Thymus (tissue), 11 donors: ENCODE measurements at regions not wholly inside any gene's neighbourhood (a gene's known extent, or its start where the extent isn't known, plus 50 kb on each side); places are given as distances from the start of the nearest gene placed in this dataset.

Experiments used
- DNase-seq, 9 donors: peaks; one replicate each; pipeline ENCODE4 v3.0.0-alpha.2; 2013; ENCODE audit warnings: low spot score in 9 of 9, low read depth in 6 of 9, missing footprints in 1 of 9
- H3K27ac ChIP-seq, 2 donors: one replicate each; pipeline ENCODE4 v1.5.1; 2013; ENCODE audit warnings: control low read depth in 1 of 2, low read depth in 1 of 2, low read length in 1 of 2, mild to moderate bottlenecking in 1 of 2, moderate library complexity in 1 of 2
- H3K27me3 ChIP-seq, 2 donors: one replicate each; pipeline ENCODE4 v1.5.1; 2013; ENCODE audit warnings: low read length in 1 of 2; ENCODE audit not compliant: control insufficient read depth in 2 of 2, insufficient read depth in 1 of 2
- H3K36me3 ChIP-seq, 2 donors: one replicate each; pipeline ENCODE4 v1.5.1; 2013; ENCODE audit warnings: low read length in 1 of 2, mild to moderate bottlenecking in 1 of 2, moderate library complexity in 1 of 2; ENCODE audit not compliant: control insufficient read depth in 2 of 2, insufficient read depth in 2 of 2
- H3K4me1 ChIP-seq, 2 donors: one replicate each; pipeline ENCODE4 v1.5.1; 2013; ENCODE audit warnings: low read length in 2 of 2; ENCODE audit not compliant: control insufficient read depth in 2 of 2, insufficient read depth in 2 of 2
- H3K4me3 ChIP-seq, 2 donors: one replicate each; pipeline ENCODE4 v1.5.1; 2013; ENCODE audit warnings: low read length in 2 of 2, control low read depth in 1 of 2, mild to moderate bottlenecking in 1 of 2
- H3K9me3 ChIP-seq, 2 donors: one replicate each; pipeline ENCODE4 v1.5.1; 2013; ENCODE audit warnings: low read length in 1 of 2, mild to moderate bottlenecking in 1 of 2; ENCODE audit not compliant: control insufficient read depth in 2 of 2, insufficient read depth in 1 of 2
- WGBS: extraction: QIAGEN DNeasy Blood & Tissue Kit; methylation state at CpG from one replicate; pipeline ENCODE4 v1.1.7; 2013; 5-methylcytosine and 5-hydroxymethylcytosine counted together
- donor health status: healthy.

DNA sequence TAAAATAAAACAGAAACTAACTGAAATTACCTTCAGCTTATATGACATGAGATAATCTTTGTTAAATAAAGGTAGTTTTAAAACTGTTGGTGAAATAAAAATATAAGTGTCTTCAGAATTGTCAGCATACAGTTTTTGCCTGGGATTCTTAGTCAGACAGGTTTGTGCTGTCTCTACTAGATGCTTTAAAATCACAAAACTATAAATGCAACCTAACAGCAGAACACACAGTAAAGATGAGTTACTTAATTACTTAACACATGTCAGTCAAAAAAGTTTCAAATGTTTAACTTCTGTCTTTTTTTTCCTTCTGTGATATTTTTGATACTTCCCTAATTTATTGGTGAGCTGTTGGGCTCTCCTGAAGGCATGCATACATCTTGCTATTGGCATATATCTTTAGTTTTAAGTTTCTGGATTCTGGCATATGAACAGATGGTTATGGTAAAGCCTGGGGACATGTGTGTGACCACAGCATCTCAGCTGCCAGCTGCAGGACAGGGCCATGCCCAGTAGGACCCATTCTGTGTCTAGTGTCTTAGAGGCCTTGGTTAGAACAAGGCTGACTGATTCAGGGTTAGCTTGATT, 231.1 kb upstream of the NUDT12 start:
- Histone ChIP-seq H3K4me3 (no peak overlapping the region), H3K27me3 (no peaks in the 10 kb centered on the region), H3K36me3 (no peaks in the 10 kb centered on the region), H3K4me1 (no peaks in the 10 kb centered on the region), H3K9me3 (peaks cover 0 to 15% of the 10 kb centered on the region in 2 donors), H3K27ac (no peak overlapping the region)
- DNase-seq = no peak

DNA sequence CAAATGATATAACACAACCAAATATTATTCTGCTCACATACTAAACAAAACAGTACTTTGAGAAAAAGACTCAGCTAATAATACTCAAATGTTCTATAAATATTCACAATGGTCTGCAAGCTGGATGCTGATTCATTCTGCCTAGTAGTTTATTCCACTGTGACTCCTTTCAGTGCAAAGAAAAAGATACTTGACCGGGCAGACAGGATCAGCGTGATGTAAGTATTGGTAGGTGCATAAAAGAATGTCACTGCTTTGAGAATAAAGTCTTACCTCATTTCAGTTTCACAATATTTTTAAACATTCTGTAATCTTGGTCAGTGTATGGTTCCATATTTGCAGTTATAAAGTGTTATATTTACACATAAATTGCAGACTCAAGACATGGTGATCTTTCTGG, 223.0 kb upstream of the NUDT12 start:
- Histone ChIP-seq H3K4me1 (no peaks in the 10 kb centered on the region), H3K27me3 (no peaks in the 10 kb centered on the region), H3K36me3 (no peaks in the 10 kb centered on the region), H3K9me3 (peaks cover 0 to 5% of the 10 kb centered on the region in 2 donors), H3K27ac (no peak overlapping the region), H3K4me3 (no peak overlapping the region)
- 94% methylated on average over 2 of the region's 2 CpGs for WGBS
- DNase-seq = no peak

- Histone ChIP-seq H3K27me3 (no peaks in the 10 kb centered on the region), H3K9me3 (peaks cover 0 to 4% of the 10 kb centered on the region in 2 donors), H3K27ac (no peak overlapping the region), H3K36me3 (no peaks in the 10 kb centered on the region), H3K4me1 (no peaks in the 10 kb centered on the region), H3K4me3 (no peak overlapping the region)
- WGBS = 96% methylated on average over 1 of the region's 1 CpG
- DNase-seq = no peak
These were observed 221.1 kb upstream of the NUDT12 start for GRCh38 chr5:103783669-103784068.

- Histone ChIP-seq H3K4me3 (no peak overlapping the region), H3K4me1 (no peaks in the 10 kb centered on the region), H3K27ac (no peak overlapping the region), H3K9me3 (peaks cover 0 to 8% of the 10 kb centered on the region in 2 donors), H3K36me3 (no peaks in the 10 kb centered on the region), H3K27me3 (no peaks in the 10 kb centered on the region)
- 94% methylated on average over 2 of the region's 2 CpGs for WGBS
- DNase-seq = no peak
These were observed 218.2 kb upstream of the NUDT12 start for GRCh38 chr5:103780794-103781193.

DNA sequence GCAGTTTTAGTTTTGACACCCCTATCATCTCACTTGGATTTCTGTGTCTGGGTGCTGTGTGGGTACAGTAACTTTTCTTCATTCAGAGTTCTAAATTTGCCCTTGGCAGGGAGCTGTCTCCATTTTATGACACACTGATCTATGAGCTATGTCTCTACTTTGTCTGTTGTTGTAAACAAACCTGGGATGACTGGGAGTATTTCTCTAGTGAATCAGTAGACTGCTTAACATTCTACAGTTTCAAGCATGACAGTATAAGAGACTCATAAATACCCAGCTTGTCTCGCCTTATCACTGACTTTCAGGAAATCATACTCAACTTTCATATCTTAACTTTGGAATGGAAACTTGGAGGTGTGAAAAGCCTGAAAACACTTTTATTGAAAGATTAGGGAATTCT, 212.1 kb upstream of the NUDT12 start:
- Histone ChIP-seq H3K4me3 (no peak overlapping the region), H3K36me3 (no peaks in the 10 kb centered on the region), H3K9me3 (peaks cover 0 to 8% of the 10 kb centered on the region in 2 donors), H3K27ac (no peak overlapping the region), H3K4me1 (no peaks in the 10 kb centered on the region), H3K27me3 (no peaks in the 10 kb centered on the region)
- 88% methylated on average over 1 of the region's 1 CpG for WGBS
- DNase-seq = no peak

DNA sequence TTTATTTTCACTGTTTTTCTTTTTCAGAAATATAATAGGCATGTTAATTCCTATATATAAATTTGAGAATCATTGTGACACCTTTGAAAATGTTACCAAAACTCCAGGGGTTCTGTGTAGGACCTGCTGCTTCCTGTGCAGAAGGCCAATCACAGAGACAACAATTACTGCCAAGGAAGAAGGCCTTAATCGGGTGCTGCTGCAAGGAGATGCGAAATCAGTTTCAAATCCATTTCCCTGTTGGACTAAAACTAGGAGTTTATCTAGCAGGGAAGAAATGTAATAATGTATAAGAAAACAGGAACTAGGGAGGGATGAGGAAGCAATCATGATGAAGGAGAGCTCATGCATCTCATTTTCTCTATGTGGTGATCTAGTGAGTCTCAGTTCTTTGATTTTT, 209.7 kb upstream of the NUDT12 start:
- no peaks in the 10 kb centered on the region for H3K36me3 ChIP-seq
- no peaks in the 10 kb centered on the region for H3K4me1 ChIP-seq
- no peak overlapping the region for H3K27ac ChIP-seq
- no peaks in the 10 kb centered on the region for H3K9me3 ChIP-seq
- DNase-seq = no peak
- H3K4me3 ChIP-seq = no peak overlapping the region
- H3K27me3 ChIP-seq = no peaks in the 10 kb centered on the region
- WGBS = 96% methylated on average over 2 of the region's 2 CpGs

DNA sequence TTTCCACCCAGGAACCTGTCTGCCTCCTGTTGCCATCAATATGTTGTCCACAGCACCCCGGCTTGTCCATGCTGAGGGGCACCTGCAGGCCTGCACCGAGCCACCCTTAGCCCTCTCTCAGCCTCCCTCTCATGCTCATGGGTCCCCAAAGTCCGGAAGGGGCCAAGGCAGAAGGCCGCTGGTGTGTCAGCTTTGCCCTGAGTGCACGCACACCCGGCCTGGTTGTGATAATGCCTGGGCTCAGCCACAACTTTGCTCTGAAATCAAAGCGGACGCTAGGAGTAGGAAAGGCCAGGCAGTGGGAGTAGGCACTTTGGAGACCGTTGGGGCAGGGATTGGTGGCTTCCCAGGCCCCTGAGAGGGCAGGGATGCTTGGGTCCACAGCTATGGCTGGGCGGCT, 201.8 kb upstream of the NUDT12 start:
- WGBS = 88% methylated on average over 10 of the region's 10 CpGs
- Histone ChIP-seq H3K4me1 (no peaks in the 10 kb centered on the region), H3K9me3 (peaks cover 0 to 13% of the 10 kb centered on the region in 2 donors), H3K36me3 (no peaks in the 10 kb centered on the region), H3K27ac (no peak overlapping the region), H3K4me3 (no peak overlapping the region), H3K27me3 (no peaks in the 10 kb centered on the region)
- no peak for DNase-seq

GRCh38 chr5:103758996-103759395, 196.4 kb upstream of the NUDT12 start:
- no peaks in the 10 kb centered on the region for H3K4me1 ChIP-seq
- H3K27ac ChIP-seq = no peak overlapping the region
- no peaks in the 10 kb centered on the region for H3K27me3 ChIP-seq
- 97% methylated on average over 2 of the region's 2 CpGs for WGBS
- peaks cover 0 to 7% of the 10 kb centered on the region in 2 donors for H3K9me3 ChIP-seq
- no peaks in the 10 kb centered on the region for H3K36me3 ChIP-seq
- DNase-seq = no peak
- H3K4me3 ChIP-seq = no peak overlapping the region

DNA sequence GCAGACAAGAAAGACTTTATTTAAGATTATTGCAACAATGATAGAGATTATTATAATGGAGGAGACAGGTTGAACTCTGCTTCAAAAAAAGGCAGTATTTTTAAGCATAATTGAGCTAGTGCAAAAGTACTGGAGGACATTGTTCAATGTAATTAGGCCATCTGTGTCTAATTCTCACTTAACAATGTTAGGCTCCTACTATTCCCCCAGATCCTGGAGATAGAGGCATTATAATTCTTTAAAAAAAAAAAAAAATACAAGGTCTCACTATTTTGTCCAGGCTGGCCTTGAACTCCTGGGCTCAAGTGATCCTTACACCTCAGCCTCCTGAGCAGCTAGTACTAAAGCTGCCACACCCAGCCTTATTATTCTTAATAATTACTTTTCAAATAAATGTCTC, 193.4 kb upstream of the NUDT12 start:
- H3K4me3 ChIP-seq = no peak overlapping the region
- DNase-seq = no peak
- no peaks in the 10 kb centered on the region for H3K4me1 ChIP-seq
- no peaks in the 10 kb centered on the region for H3K36me3 ChIP-seq
- H3K9me3 ChIP-seq = no peaks in the 10 kb centered on the region
- no peaks in the 10 kb centered on the region for H3K27me3 ChIP-seq
- H3K27ac ChIP-seq = no peak overlapping the region
